GM21529 (cell line): ENCODE measurements at regions not wholly inside any gene's neighbourhood (a gene's known extent, or its start where the extent isn't known, plus 50 kb on each side); places are given as distances from the start of the nearest gene placed in this dataset.
"Not testable (repeated sequence)": the region's sequence is repeated elsewhere in the genome, so short reads cannot be mapped to it uniquely, and the experiment has no call there.

Experiments used
- ATAC-seq: cut with Tn5 transposase; IDR thresholded peaks from one replicate; pipeline ENCODE4 v1.9.1; 2021; ENCODE audit not compliant: unreplicated experiment

DNA sequence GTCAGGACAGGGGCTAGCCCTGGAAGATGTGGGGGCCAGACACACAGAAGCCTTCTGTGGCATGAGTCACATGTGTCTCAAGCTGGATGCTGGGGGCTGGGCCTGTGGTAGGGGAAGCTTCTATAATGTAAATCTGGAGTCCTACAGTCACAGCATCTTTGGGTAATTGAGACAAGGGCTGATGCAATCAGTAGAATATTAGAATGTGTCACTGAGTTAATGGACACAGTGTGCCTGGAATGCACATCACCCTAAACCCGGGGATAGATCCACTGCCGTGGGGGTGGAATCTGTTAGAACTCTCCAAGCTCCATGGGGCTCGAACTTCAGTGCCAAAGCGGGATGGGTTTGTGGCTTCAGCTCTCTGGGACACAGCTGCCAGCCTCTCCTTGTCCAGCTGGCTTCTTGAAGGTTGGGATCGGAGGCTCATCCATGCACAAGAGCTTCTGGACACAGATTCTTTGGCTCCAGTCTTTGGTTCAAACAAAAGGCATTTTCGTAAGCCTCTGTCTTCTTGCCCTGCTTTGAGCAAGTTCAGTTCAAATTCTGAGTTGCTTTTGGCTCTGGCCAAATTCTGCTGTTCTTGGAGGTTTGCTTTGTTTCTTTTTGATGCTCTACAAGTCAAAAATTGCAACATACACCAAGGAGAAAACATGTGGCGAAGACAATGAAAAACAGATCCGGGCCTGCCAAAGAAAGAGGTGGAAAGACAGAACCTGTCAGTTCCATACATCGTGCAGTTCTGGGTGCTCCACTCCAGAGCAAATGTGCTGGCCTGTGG lies 194.8 kb upstream of the ZNF32 start:
- no peak for ATAC-seq

DNA sequence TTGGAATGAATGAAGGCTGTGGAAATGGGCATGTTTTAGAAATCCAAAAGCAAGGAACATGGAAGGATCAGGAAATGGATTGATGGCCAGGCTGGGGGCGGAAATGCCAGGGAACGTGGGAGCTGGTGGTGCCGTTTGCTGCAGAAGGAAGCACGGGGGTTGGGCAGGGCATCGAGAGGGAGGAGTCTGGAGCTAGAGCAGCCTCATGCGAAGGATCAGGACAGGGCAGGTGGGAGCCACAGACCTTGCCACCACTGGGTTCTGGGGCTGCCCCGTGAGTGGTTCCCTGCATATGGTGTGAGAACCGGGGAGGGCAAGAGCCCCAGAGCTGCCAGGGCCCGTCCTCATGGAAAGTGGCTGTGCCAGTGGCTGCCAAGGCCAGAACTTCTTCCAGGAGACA lies 193.8 kb upstream of the ZNF32 start:
- no peak for ATAC-seq

DNA sequence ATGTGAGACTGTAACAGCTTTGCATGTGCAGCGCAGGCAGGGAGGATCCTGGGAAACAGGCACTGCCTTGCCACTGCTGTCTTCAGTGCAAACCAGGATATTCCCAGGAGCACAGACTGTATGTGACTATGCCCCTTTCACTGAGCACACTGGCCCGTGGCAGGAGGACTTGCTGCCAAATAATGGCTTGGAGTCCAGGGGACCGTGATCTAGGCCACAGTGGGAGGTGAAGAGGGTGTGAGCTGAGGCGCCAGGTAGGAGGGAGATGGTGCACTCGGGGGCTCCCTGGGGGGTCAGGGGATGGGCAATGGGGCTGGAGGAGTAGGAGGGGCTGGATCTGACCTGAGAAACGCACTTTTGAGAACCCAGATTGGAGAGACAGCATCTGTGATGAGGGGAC lies 193.4 kb upstream of the ZNF32 start:
- ATAC-seq, result no peak

DNA sequence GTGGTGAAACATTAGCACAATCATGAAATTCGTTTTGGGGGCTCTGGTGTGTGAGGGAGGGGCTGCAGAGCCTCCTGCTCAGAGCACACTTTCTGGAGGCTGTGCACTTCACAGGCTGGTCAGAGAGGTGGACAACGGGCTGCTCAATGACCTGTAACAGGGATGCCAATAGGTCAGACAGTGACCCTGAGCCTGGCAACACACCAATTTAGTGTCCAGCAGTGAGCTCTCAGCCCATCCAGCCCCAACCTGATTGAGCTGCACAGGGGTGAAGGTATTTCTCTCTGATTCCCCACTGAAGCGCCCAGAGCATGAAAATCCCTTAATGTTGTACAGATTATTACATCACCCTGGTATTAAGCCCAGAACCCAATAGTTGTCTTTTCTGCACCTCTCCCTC lies 191.3 kb upstream of the ZNF32 start:
- ATAC-seq, result no peak

GRCh38 chr10:43834751-43835150 lies 186.1 kb upstream of the ZNF32 start:
- ATAC-seq, result not testable (repeated sequence)

DNA sequence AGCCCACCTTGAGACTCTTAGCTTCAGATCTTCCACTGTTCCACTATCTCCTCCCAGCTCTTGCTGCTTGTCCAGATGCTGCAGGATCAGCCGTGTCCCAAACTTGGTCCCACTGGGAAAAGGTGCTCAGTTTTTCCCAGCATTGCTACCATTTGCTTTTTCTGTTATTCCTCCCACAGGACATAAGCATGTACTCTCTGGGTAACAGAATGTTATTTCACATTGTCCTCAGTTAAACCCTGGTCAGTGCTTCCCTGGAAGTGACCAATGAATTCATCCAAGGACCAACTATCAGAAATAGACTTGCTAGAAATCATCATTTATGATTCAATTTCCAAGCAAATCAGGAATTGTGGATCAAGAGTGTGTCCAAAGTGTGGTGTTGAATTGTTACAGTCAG lies 179.2 kb upstream of the ZNF32 start:
- ATAC-seq, result no peak

DNA sequence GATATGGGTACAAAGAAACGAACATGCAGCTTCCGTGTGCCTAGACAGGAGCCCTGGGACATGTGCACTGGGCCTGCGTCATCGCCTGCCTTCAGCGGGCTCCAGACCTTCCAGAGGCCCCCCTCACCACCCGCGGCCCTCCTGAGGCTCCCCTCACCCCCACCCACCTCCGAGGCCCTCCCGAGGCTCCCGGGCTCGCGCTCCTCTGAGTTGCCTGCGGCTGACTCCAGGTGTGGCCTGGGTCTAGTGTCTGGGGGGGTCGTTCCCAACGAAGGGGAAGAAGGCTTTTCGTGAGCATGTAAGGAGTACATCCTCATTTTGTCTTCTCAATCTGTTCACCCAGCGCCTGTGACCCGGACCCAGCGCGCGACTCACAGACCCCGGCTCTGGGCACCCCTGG lies 177.3 kb upstream of the ZNF32 start:
- ATAC-seq, result no peak

GRCh38 chr10:43825421-43825820 lies 176.7 kb upstream of the ZNF32 start:
- ATAC-seq, result no peak

DNA sequence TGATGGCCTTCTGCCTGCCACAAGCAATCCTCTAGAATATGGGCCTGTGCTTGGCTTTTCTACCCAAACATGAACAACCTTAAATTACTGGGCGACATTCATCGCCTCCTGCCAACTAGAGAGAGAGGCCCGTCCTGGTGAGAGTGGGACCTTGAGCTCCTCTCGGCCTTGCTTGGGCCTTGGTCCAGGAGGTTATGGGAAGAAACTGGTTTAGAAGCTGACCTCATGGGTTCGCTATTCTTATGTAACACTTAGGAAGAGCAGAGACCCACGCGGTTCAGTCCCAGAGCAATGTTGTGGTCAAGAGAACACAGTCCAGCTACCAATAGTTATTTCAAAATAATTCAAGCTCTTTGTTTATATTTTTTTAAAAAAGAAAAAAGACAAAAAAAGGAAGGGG lies 176.3 kb upstream of the ZNF32 start:
- no peak for ATAC-seq

- no peak for ATAC-seq
Observed at GRCh38 chr10:43822631-43823580, 174.2 kb upstream of the ZNF32 start.

- no peak for ATAC-seq
Observed at GRCh38 chr10:43821103-43821502, 172.4 kb upstream of the ZNF32 start.

DNA sequence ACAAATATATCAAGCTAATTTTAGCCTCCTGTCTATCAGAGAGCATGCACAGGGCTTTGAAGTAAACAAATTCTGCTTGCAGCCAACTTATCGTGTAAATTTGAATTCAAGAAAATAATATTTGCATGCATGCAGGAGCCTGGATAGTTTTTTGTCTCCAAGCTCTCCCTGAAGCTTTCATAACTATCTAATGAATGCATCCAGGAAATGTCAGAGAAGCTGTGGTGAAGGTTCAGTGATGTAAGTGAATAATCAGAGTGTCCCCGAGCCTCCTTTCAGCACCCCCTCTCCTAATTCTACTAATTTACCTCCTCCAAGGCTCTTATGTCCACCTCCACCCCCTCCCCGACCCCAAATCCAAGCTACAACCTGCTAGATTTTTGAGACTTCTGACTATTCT lies 172.0 kb upstream of the ZNF32 start:
- no peak for ATAC-seq

GRCh38 chr10:43819464-43820230 lies 171.0 kb upstream of the ZNF32 start:
- ATAC-seq, result no peak

GRCh38 chr10:43818687-43819086 lies 170.0 kb upstream of the ZNF32 start:
- no peak for ATAC-seq

GRCh38 chr10:43817368-43817767 lies 168.7 kb upstream of the ZNF32 start:
- no peak for ATAC-seq

- peak; percentile 99 for ATAC-seq
Observed at GRCh38 chr10:43816351-43817321, 168.0 kb upstream of the ZNF32 start.

- ATAC-seq, result no peak
Observed at GRCh38 chr10:43815181-43815885, 166.7 kb upstream of the ZNF32 start.

DNA sequence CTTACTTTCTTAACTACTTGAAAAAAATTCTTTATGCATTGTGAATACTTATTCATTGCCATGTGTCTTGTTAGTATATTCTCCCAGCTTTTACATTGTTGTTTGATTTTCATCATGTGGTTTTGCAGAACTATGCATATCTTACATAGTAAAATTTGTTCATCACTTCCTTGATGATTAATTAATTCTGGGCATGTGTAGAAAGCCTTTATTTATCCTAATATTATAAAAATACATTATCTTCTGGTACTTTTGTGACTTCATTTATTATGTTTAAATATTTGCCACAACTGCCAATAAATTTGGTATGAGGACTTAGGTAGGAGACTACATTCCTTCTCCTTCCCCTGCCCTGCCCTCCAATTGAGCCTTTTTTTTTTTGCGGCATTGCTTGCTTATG lies 166.0 kb upstream of the ZNF32 start:
- ATAC-seq, result no peak

DNA sequence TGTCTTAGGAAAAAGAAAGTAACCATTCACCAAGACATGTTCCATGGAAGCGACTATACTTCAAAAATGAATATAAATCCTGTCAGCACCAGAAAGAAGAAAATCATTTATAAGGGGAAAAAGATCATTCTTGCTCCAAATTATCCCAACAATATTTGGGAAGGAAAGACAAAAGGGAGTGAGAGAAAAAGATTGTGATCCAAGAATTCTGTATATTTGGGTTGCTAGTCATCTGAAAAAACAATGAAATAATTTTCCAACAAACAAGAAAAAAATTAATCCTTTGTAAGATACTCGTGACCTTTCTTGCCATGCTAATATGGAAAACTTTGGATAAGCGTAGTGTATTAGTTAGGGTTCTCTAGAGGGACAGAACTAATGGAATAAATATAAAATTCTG lies 163.2 kb upstream of the ZNF32 start:
- no peak for ATAC-seq
